GM23248 (cell line): ENCODE measurements at regions not wholly inside any gene's neighbourhood (a gene's known extent, or its start where the extent isn't known, plus 50 kb on each side); places are given as distances from the start of the nearest gene placed in this dataset.

ENCODE experiments used
- EZH2 ChIP-seq: fragments of 200-600 bp; sonication (generic); IDR thresholded peaks from 2 replicates; pipeline ENCODE4 v1.6.1; 2018; ENCODE audit warnings: antibody characterized with exemption, mild to moderate bottlenecking; ENCODE audit not compliant: insufficient read depth, poor library complexity, severe bottlenecking
- EZH2phosphoT487 ChIP-seq: fragments of 200-600 bp; sonication (generic); IDR thresholded peaks from 2 replicates; pipeline ENCODE4 v1.6.1; 2018; ENCODE audit warnings: antibody characterized with exemption, moderate library complexity, mild to moderate bottlenecking, low read depth; ENCODE audit not compliant: insufficient read depth

DNA sequence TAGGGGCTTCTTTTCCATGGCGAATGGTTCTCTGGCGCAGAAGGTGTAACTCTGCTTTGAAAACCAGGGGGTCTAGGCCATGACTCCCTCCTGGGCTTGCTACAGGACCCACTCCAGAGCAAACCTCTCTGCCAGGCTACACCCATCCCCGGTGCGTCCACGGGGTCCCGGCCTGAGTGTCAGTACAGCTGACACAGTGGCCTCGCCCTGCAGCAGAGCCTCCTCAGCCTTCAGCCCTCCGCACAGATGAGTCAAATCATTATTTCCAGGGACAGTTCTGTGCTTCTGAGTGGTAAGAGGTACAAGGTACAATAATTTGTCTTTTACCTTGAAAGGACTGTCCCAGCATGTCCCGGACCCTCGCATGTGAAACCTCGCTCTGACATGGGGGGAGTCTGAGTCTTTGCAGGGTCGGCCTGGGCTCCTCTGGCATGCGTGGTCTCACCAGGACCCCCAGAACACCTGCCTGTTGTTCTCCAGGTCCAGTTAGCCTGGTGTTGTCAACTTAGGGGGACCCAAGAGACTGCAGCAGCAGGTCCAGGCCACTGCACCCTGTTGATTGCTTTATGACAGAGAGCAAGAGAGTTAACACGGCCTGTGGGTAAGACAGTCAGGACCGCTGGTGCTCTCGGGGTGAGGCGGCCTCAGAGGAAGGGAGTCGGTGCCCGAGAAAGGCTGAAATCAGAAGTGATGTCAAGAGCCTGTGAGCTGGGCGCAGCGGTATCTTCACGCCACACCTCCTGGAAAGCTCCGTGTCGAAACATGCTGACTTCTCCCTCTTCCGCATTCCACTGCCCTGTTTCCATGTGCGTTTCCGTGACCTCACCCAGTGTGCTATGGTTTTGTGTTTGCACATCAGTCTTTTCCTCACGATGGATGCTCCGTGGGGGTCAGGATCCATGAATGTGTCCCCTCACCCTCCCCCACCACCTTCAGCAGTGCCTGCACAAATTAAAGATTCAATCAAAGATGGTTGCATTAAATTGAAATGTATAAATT, 340.1 kb downstream of the EIPR1 start:
- TF ChIP-seq EZH2phosphoT487 (no peak), EZH2 (no peak)
